Pulmonary artery endothelial cell (primary cell): ENCODE measurements at regions not wholly inside any gene's neighbourhood (a gene's known extent, or its start where the extent isn't known, plus 50 kb on each side); places are given as distances from the start of the nearest gene placed in this dataset.

ENCODE experiments used
- DNase-seq: peaks from one replicate; pipeline ENCODE4 v3.0.0-alpha.2; 2011; ENCODE audit warnings: low read depth, low spot score

- peak; percentile 94 for DNase-seq
Observed at GRCh38 chr10:120641695-120642094, 184.7 kb downstream of the PLPP4 start.

GRCh38 chr10:120643351-120643750 is 186.3 kb downstream of the PLPP4 start:
- DNase-seq = no peak

- DNase-seq = no peak
Observed at GRCh38 chr10:120644556-120645410, 187.8 kb downstream of the PLPP4 start.

GRCh38 chr10:120646159-120646732 is 189.2 kb downstream of the PLPP4 start:
- no peak for DNase-seq

- DNase-seq = no peak
Observed at GRCh38 chr10:120646738-120647456, 189.9 kb downstream of the PLPP4 start.

GRCh38 chr10:120650705-120651399 is 193.8 kb downstream of the PLPP4 start:
- DNase-seq = peak; percentile 32

GRCh38 chr10:120656107-120656506 is 195.1 kb upstream of the WDR11 start:
- DNase-seq = no peak

GRCh38 chr10:120657371-120657770 is 193.8 kb upstream of the WDR11 start:
- DNase-seq = no peak

GRCh38 chr10:120658943-120659885 is 191.9 kb upstream of the WDR11 start:
- no peak for DNase-seq

GRCh38 chr10:120666308-120666707 is 184.9 kb upstream of the WDR11 start:
- DNase-seq = no peak

- no peak for DNase-seq
Observed at GRCh38 chr10:120667276-120667675, 183.9 kb upstream of the WDR11 start.

GRCh38 chr10:120671491-120671890 is 179.7 kb upstream of the WDR11 start:
- DNase-seq = no peak

GRCh38 chr10:120683454-120683853 is 167.7 kb upstream of the WDR11 start:
- DNase-seq = no peak

GRCh38 chr10:120684226-120684625 is 166.9 kb upstream of the WDR11 start:
- DNase-seq = peak; percentile 26

- DNase-seq = no peak
Observed at GRCh38 chr10:120685136-120685535, 166.0 kb upstream of the WDR11 start.

GRCh38 chr10:120688928-120689327 is 162.2 kb upstream of the WDR11 start:
- no peak for DNase-seq

GRCh38 chr10:120689777-120690529 is 161.2 kb upstream of the WDR11 start:
- DNase-seq = no peak

GRCh38 chr10:120691625-120692024 is 159.5 kb upstream of the WDR11 start:
- no peak for DNase-seq

- no peak for DNase-seq
Observed at GRCh38 chr10:120700426-120700825, 150.7 kb upstream of the WDR11 start.

- DNase-seq = no peak
Observed at GRCh38 chr10:120701381-120701780, 149.8 kb upstream of the WDR11 start.
